ENCODE measurements at regions not wholly inside any gene's neighbourhood (a gene's known extent, or its start where the extent isn't known, plus 50 kb on each side); places are given as distances from the start of the nearest gene placed in this dataset.

- no peak for TF ChIP-seq CTCF (IDR thresholded peaks at IDR 0.05)
- TF ChIP-seq POLR2A (IDR thresholded peaks at IDR 0.05): no peak
These were observed 517.8 kb downstream of the CDH26 start for GRCh38 chr20:60476045-60476444.

All from uterus (tissue), 2 donors.